Choroid plexus epithelial cell (primary cell): ENCODE measurements at regions not wholly inside any gene's neighbourhood (a gene's known extent, or its start where the extent isn't known, plus 50 kb on each side); places are given as distances from the start of the nearest gene placed in this dataset.

Experiments used
- DNase-seq: peaks from one replicate; pipeline ENCODE4 v3.0.0-alpha.2; 2010; ENCODE audit warnings: low read depth
- H3K4me3 ChIP-seq: 2 replicates; pipeline ENCODE4 v1.5.1; 2011; ENCODE audit warnings: low read depth, mild to moderate bottlenecking, control low read depth, low read length, moderate library complexity
- CTCF ChIP-seq: conservative IDR thresholded peaks from 2 replicates; pipeline ENCODE4 v1.5.1; 2011; ENCODE audit warnings: low read depth, mild to moderate bottlenecking, control low read depth, inconsistent platforms, low read length, moderate library complexity

GRCh38 chr20:39243962-39244361, 281.8 kb downstream of the DHX35 start:
- no peak for DNase-seq
- TF ChIP-seq CTCF = no peak
- no peak overlapping the region for H3K4me3 ChIP-seq

DNA sequence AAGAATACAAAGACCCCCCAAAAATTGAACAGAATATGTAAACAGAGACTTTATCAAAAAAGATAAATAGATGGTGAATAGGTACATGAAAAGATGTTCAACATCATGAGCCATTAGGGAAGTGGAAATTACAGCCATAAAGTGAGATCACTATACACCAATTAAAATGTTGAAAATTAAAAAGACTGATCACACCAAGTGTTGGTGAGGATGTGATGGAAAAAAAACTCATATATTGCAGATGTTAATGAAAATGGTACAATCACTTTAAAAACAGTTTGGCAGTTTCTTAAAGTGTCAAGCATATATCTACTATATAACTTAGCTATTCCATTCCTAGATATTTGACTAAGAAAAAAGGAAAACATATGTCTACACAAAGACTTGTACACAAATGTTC, 280.5 kb downstream of the DHX35 start:
- TF ChIP-seq CTCF = no peak
- no peak for DNase-seq
- no peak overlapping the region for H3K4me3 ChIP-seq

- DNase-seq = no peak
- no peak overlapping the region for H3K4me3 ChIP-seq
- TF ChIP-seq CTCF = no peak
Observed at GRCh38 chr20:39234520-39235095, 272.5 kb downstream of the DHX35 start.

GRCh38 chr20:39233755-39234154, 271.6 kb downstream of the DHX35 start:
- DNase-seq = no peak
- H3K4me3 ChIP-seq = no peak overlapping the region
- no peak for TF ChIP-seq CTCF

DNA sequence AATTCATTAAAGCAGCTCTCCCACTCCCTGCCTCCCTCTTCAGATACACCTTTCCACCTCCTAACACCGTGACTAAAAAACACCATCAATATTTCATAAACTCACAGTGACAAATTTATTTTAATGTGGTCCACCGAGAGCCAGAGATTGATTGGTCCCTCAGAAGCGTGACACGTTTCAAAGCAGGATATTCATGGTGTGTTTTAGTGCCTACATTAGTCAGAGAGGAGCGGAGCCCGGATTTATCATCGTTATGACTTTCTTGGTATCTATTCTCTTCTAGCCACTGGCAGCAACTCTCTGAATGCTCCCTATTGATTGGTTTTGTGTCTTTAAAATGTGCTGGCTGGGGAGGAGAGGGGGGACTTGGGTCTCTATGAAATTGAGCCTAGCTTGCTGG, 265.3 kb downstream of the DHX35 start:
- TF ChIP-seq CTCF = no peak
- no peak for DNase-seq
- no peak overlapping the region for H3K4me3 ChIP-seq

- TF ChIP-seq CTCF = no peak
- no peak overlapping the region for H3K4me3 ChIP-seq
- no peak for DNase-seq
Observed at GRCh38 chr20:39225978-39226377, 263.8 kb downstream of the DHX35 start.

DNA sequence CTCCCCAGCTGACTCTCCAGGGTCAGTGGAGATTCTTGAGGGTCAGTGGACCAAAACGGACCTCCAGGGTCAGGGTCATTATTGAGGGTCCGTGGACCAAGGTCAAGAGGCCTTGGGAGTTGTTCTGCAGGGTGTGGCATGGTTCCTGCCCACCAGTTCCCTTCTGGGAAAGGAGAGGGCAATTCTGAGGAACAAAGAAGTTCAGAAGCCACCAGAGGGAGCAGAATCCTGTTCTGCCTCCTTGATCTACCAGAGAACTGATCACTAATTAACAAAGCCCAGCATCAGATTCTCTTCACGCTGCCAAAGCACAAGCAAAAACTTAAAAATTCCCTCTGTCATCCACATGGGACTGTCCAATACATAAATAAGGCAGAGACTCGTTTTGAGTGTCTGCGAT, 263.4 kb downstream of the DHX35 start:
- H3K4me3 ChIP-seq = no peak overlapping the region
- TF ChIP-seq CTCF = no peak
- DNase-seq = no peak
